ENCODE measurements at regions not wholly inside any gene's neighbourhood (a gene's known extent, or its start where the extent isn't known, plus 50 kb on each side); places are given as distances from the start of the nearest gene placed in this dataset.
"Not testable (repeated sequence)": the region's sequence is repeated elsewhere in the genome, so short reads cannot be mapped to it uniquely, and the experiment has no call there.

GRCh38 chr22:21150863-21151262, 105.1 kb downstream of the LRRC74B start:
- H3K27ac Mint-ChIP-seq; H3K27me3 Mint-ChIP-seq (ENCODE audit: insufficient read depth, low read depth); H3F3A ChIP-seq (ENCODE audit: low read depth); H3K9me3 ChIP-seq (ENCODE audit: low read depth); H3K9me3 Mint-ChIP-seq; H3K4me3 ChIP-seq; DNase-seq (ENCODE audit: low spot score); H3K27ac ChIP-seq; H3K36me3 Mint-ChIP-seq; H3K79me2 ChIP-seq (ENCODE audit: low read depth); H3K27me3 ChIP-seq; H3K4me1 Mint-ChIP-seq; H2AFZ ChIP-seq (replicated peaks); H4K20me1 ChIP-seq (ENCODE audit: low read depth); H3K4me1 ChIP-seq; H3K36me3 ChIP-seq; H3K9ac ChIP-seq; H3K4me3 Mint-ChIP-seq; H3K4me2 ChIP-seq: not testable (repeated sequence)

DNA sequence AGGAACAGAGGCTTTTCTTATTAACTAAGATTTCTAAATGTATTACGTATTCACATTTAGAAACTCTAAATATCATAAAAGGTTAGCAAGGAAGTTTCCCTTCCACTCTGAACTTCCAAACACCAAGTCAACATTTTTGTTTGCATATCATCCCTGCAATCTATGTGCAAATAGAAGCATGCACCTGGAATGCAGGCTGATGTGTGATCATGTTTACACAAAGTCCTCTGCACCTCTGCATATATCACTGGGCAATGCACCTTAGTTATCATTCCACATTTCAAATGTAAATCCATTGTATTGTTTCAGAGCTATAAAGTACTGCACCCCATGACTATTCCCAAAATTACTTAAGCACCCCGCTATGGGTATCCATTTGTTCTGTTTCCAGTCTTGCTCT, 142.1 kb downstream of the LRRC74B start:
- not testable (repeated sequence) for H3K36me3 Mint-ChIP-seq; H3K4me1 Mint-ChIP-seq; H3K9ac ChIP-seq; H3K4me3 ChIP-seq; H3K4me3 Mint-ChIP-seq; H3K27me3 Mint-ChIP-seq (ENCODE audit: insufficient read depth, low read depth); H3K9me3 Mint-ChIP-seq; DNase-seq (ENCODE audit: low spot score); H3K27me3 ChIP-seq; H3K27ac Mint-ChIP-seq; H3K4me1 ChIP-seq; H3K36me3 ChIP-seq; H3K27ac ChIP-seq; H3K9me3 ChIP-seq (ENCODE audit: low read depth); H2AFZ ChIP-seq (replicated peaks); H3K4me2 ChIP-seq; H4K20me1 ChIP-seq (ENCODE audit: low read depth); H3K79me2 ChIP-seq (ENCODE audit: low read depth); H3F3A ChIP-seq (ENCODE audit: low read depth)

DNA sequence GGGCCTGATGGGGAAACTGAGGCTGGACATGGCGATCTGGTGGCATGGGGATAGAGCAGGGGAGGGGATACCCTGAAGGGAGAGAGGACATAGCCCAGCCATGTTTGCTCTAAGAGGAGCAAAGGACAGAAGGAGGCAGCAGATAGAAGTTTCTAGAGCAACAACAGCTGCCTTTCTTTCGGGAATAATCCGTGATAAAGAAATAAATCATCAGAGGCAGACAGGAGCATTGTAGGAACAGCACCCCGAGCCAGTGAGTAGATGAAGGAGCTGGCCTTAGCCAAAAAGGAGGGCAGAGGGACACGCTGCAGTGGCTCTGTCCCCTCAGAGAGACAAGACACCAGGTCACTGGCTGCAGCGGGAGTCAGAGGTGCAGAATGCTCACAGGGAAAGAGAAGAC, 166.3 kb downstream of the LRRC74B start:
- H3K27ac ChIP-seq; H3K27me3 ChIP-seq; H3K4me1 Mint-ChIP-seq; H3K4me1 ChIP-seq; H3K27me3 Mint-ChIP-seq (ENCODE audit: insufficient read depth, low read depth); H3K79me2 ChIP-seq (ENCODE audit: low read depth); H3K9ac ChIP-seq; H2AFZ ChIP-seq (replicated peaks); H3K36me3 Mint-ChIP-seq; H3F3A ChIP-seq (ENCODE audit: low read depth); H3K36me3 ChIP-seq; H3K4me3 ChIP-seq; H3K9me3 ChIP-seq (ENCODE audit: low read depth); H4K20me1 ChIP-seq (ENCODE audit: low read depth); H3K4me3 Mint-ChIP-seq; H3K4me2 ChIP-seq; H3K27ac Mint-ChIP-seq; H3K9me3 Mint-ChIP-seq; DNase-seq (ENCODE audit: low spot score): not testable (repeated sequence)

GRCh38 chr22:21215973-21216731, 167.4 kb upstream of the RIMBP3B start:
- not testable (repeated sequence) for H3K36me3 Mint-ChIP-seq; H3K9me3 ChIP-seq (ENCODE audit: low read depth); H3K27ac ChIP-seq; H3K79me2 ChIP-seq (ENCODE audit: low read depth); H3K27me3 ChIP-seq; H3K4me1 ChIP-seq; H3K27me3 Mint-ChIP-seq (ENCODE audit: insufficient read depth, low read depth); H3K4me1 Mint-ChIP-seq; H3K4me3 Mint-ChIP-seq; H3K27ac Mint-ChIP-seq; H3F3A ChIP-seq (ENCODE audit: low read depth); H4K20me1 ChIP-seq (ENCODE audit: low read depth); H3K4me2 ChIP-seq; H3K9me3 Mint-ChIP-seq; H2AFZ ChIP-seq (replicated peaks); H3K9ac ChIP-seq; H3K4me3 ChIP-seq; H3K36me3 ChIP-seq
- peak; percentile 0 for DNase-seq (ENCODE audit: low spot score)

DNA sequence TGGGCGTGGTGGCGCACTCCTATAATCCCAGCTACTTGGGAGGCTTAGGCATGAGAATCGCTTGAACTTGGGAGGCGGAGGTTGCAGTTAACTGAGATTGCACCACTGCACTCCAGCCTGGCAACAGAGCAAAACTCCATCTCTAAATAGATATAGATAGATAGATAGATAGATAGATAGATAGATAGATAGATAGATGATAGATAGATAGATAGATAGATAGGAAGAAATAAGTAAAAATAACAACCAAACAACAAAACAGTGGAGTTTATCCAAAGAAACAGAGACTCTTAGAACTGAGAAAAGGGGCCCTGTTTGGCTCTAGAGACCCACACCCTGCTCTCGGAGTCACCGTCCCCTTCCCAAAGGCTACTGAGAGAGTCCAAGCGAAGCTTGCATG, 158.7 kb upstream of the RIMBP3B start:
- not testable (repeated sequence) for H3K4me3 Mint-ChIP-seq; H3K4me3 ChIP-seq; H2AFZ ChIP-seq (replicated peaks); H3K27me3 Mint-ChIP-seq (ENCODE audit: insufficient read depth, low read depth); H3K27ac Mint-ChIP-seq; H3F3A ChIP-seq (ENCODE audit: low read depth); H4K20me1 ChIP-seq (ENCODE audit: low read depth); H3K9me3 ChIP-seq (ENCODE audit: low read depth); H3K9me3 Mint-ChIP-seq; H3K4me2 ChIP-seq; H3K4me1 ChIP-seq; H3K36me3 ChIP-seq; DNase-seq (ENCODE audit: low spot score); H3K27me3 ChIP-seq; H3K36me3 Mint-ChIP-seq; H3K4me1 Mint-ChIP-seq; H3K27ac ChIP-seq; H3K9ac ChIP-seq; H3K79me2 ChIP-seq (ENCODE audit: low read depth)

- not testable (repeated sequence) for H3K27me3 Mint-ChIP-seq (ENCODE audit: insufficient read depth, low read depth); H3K9me3 ChIP-seq (ENCODE audit: low read depth); H3K9ac ChIP-seq; H4K20me1 ChIP-seq (ENCODE audit: low read depth); H3K27ac ChIP-seq; H3K79me2 ChIP-seq (ENCODE audit: low read depth); H3K27me3 ChIP-seq; H3K9me3 Mint-ChIP-seq; H3K4me3 Mint-ChIP-seq; H3K4me1 Mint-ChIP-seq; H3K4me2 ChIP-seq; H2AFZ ChIP-seq (replicated peaks); H3K27ac Mint-ChIP-seq; H3F3A ChIP-seq (ENCODE audit: low read depth); H3K4me3 ChIP-seq; H3K36me3 ChIP-seq; H3K36me3 Mint-ChIP-seq; H3K4me1 ChIP-seq
- DNase-seq (ENCODE audit: low spot score): peak; percentile 0
Observed at GRCh38 chr22:21226901-21227693, 156.5 kb upstream of the RIMBP3B start.

DNA sequence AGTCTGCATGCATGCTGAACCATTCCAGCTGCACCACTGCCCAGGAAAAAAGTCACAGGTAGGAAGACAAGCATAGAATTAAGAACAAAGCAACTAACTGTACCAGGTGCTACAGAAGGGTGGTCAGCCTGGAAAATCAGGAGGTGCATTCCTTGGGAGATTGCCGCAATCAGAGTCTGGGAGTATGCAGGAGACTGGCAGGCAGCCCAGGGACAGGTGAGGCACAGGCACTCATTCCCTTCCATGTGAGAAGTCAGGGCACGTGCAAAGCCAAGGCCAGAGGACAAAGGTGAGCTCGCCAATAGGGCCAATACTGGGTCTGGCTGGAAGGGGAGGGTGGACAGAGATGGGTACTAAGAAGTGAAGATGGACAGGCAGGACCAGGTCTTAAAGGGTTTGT, 132.1 kb upstream of the RIMBP3B start:
- H2AFZ ChIP-seq (replicated peaks); H3K4me3 Mint-ChIP-seq; H3F3A ChIP-seq (ENCODE audit: low read depth); H3K4me3 ChIP-seq; H3K9ac ChIP-seq; H3K27me3 Mint-ChIP-seq (ENCODE audit: insufficient read depth, low read depth); H3K27ac Mint-ChIP-seq; H3K36me3 Mint-ChIP-seq; DNase-seq (ENCODE audit: low spot score); H3K79me2 ChIP-seq (ENCODE audit: low read depth); H3K9me3 ChIP-seq (ENCODE audit: low read depth); H3K4me1 Mint-ChIP-seq; H4K20me1 ChIP-seq (ENCODE audit: low read depth); H3K36me3 ChIP-seq; H3K9me3 Mint-ChIP-seq; H3K4me1 ChIP-seq; H3K4me2 ChIP-seq; H3K27me3 ChIP-seq; H3K27ac ChIP-seq: not testable (repeated sequence)

- not testable (repeated sequence) for H3K4me3 Mint-ChIP-seq; H3K36me3 ChIP-seq; H3F3A ChIP-seq (ENCODE audit: low read depth); H3K4me1 ChIP-seq; H3K79me2 ChIP-seq (ENCODE audit: low read depth); DNase-seq (ENCODE audit: low spot score); H3K27ac ChIP-seq; H3K9me3 ChIP-seq (ENCODE audit: low read depth); H3K27me3 ChIP-seq; H3K9me3 Mint-ChIP-seq; H3K4me2 ChIP-seq; H3K36me3 Mint-ChIP-seq; H3K27me3 Mint-ChIP-seq (ENCODE audit: insufficient read depth, low read depth); H2AFZ ChIP-seq (replicated peaks); H3K4me1 Mint-ChIP-seq; H3K27ac Mint-ChIP-seq; H3K4me3 ChIP-seq; H3K9ac ChIP-seq; H4K20me1 ChIP-seq (ENCODE audit: low read depth)
Observed at GRCh38 chr22:21282646-21283045, 100.9 kb upstream of the RIMBP3B start.
